ENCODE measurements at regions not wholly inside any gene's neighbourhood (a gene's known extent, or its start where the extent isn't known, plus 50 kb on each side); places are given as distances from the start of the nearest gene placed in this dataset.

DNA sequence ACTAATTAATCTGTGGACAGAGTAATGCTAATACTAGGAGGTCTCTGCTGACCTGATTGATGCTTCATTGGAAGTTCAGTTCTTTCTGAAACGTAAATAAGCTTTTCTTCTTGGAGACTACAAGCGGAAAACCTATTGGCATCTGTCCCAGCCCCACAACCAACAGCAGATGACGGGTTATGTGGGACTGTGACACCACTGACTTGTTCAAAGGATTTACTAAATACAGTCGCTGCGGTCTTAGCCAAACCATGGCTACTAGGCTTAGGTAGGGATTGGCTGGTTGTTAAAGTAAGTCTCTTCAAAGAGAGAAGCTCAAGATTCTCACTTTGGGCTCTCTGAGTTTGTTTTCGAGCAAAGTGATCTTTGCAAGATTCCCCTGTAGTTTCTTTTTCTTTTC, 68.3 kb downstream of the HYCC1 start:
- H3K27ac Mint-ChIP-seq, result no peak overlapping the region
- ATAC-seq (no peak), DNase-seq (ENCODE audit: low spot score) (no peak)
- 0 out of 2 replicates have a peak, but pooled peaks cover 3% of the 10 kb centered on the region for H3K9me3 Mint-ChIP-seq
- H3K4me1 Mint-ChIP-seq, result peaks cover 51% of the 10 kb centered on the region
- peaks cover 4% of the 10 kb centered on the region for H3K36me3 Mint-ChIP-seq
- H3K27me3 Mint-ChIP-seq (ENCODE audit: low read depth), result no peaks in the 10 kb centered on the region
- POLR2A ChIA-PET, result no interaction called here
- CTCF ChIA-PET, result no interaction called here
- TF ChIP-seq ERG (CRISPR knock-in tag; IDR thresholded peaks at IDR 0.05), result no peak
- no peak for TF ChIP-seq ATF3 (CRISPR knock-in tag; conservative IDR thresholded peaks at IDR 0.05)
- TF ChIP-seq, protein P1, sequence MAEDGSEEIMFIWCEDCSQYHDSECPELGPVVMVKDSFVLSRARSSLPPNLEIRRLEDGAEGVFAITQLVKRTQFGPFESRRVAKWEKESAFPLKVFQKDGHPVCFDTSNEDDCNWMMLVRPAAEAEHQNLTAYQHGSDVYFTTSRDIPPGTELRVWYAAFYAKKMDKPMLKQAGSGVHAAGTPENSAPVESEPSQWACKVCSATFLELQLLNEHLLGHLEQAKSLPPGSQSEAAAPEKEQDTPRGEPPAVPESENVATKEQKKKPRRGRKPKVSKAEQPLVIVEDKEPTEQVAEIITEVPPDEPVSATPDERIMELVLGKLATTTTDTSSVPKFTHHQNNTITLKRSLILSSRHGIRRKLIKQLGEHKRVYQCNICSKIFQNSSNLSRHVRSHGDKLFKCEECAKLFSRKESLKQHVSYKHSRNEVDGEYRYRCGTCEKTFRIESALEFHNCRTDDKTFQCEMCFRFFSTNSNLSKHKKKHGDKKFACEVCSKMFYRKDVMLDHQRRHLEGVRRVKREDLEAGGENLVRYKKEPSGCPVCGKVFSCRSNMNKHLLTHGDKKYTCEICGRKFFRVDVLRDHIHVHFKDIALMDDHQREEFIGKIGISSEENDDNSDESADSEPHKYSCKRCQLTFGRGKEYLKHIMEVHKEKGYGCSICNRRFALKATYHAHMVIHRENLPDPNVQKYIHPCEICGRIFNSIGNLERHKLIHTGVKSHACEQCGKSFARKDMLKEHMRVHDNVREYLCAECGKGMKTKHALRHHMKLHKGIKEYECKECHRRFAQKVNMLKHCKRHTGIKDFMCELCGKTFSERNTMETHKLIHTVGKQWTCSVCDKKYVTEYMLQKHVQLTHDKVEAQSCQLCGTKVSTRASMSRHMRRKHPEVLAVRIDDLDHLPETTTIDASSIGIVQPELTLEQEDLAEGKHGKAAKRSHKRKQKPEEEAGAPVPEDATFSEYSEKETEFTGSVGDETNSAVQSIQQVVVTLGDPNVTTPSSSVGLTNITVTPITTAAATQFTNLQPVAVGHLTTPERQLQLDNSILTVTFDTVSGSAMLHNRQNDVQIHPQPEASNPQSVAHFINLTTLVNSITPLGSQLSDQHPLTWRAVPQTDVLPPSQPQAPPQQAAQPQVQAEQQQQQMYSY (CRISPR knock-in tag; IDR thresholded peaks at IDR 0.05), result peak; percentile 70
- TF ChIP-seq, protein P2, sequence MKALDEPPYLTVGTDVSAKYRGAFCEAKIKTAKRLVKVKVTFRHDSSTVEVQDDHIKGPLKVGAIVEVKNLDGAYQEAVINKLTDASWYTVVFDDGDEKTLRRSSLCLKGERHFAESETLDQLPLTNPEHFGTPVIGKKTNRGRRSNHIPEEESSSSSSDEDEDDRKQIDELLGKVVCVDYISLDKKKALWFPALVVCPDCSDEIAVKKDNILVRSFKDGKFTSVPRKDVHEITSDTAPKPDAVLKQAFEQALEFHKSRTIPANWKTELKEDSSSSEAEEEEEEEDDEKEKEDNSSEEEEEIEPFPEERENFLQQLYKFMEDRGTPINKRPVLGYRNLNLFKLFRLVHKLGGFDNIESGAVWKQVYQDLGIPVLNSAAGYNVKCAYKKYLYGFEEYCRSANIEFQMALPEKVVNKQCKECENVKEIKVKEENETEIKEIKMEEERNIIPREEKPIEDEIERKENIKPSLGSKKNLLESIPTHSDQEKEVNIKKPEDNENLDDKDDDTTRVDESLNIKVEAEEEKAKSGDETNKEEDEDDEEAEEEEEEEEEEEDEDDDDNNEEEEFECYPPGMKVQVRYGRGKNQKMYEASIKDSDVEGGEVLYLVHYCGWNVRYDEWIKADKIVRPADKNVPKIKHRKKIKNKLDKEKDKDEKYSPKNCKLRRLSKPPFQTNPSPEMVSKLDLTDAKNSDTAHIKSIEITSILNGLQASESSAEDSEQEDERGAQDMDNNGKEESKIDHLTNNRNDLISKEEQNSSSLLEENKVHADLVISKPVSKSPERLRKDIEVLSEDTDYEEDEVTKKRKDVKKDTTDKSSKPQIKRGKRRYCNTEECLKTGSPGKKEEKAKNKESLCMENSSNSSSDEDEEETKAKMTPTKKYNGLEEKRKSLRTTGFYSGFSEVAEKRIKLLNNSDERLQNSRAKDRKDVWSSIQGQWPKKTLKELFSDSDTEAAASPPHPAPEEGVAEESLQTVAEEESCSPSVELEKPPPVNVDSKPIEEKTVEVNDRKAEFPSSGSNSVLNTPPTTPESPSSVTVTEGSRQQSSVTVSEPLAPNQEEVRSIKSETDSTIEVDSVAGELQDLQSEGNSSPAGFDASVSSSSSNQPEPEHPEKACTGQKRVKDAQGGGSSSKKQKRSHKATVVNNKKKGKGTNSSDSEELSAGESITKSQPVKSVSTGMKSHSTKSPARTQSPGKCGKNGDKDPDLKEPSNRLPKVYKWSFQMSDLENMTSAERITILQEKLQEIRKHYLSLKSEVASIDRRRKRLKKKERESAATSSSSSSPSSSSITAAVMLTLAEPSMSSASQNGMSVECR (CRISPR knock-in tag; IDR thresholded peaks at IDR 0.05; ENCODE audit: borderline replicate concordance), result no peak
- TF ChIP-seq RORB (CRISPR knock-in tag; IDR thresholded peaks at IDR 0.05), result no peak
- no peak overlapping the region for H3K4me3 Mint-ChIP-seq

DNA sequence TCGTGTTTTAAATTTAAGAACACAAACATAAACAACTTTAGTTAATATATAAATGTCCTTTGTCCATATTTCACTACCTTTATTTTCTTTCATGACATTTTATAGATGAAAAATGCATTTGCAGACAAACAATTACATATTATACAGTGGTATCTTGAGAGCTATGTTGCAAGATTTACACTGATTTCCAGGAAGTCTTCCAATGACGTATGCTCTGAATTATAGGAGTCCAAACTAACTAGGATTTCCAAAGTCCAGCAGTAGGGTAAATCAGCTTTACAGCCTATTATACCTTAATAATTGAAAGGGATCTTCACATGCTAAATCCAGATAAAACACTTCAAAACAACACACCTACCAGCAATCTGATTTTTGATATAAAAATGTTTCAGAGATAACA, 69.4 kb downstream of the HYCC1 start:
- DNase-seq (ENCODE audit: low spot score) (no peak), ATAC-seq (no peak)
- 0 out of 2 replicates have a peak, but pooled peaks cover 3% of the 10 kb centered on the region for H3K9me3 Mint-ChIP-seq
- peaks cover 40% of the 10 kb centered on the region for H3K4me1 Mint-ChIP-seq
- POLR2A ChIA-PET, result no interaction called here
- peaks cover 11% of the 10 kb centered on the region for H3K36me3 Mint-ChIP-seq
- CTCF ChIA-PET, result no interaction called here
- TF ChIP-seq, protein P3, sequence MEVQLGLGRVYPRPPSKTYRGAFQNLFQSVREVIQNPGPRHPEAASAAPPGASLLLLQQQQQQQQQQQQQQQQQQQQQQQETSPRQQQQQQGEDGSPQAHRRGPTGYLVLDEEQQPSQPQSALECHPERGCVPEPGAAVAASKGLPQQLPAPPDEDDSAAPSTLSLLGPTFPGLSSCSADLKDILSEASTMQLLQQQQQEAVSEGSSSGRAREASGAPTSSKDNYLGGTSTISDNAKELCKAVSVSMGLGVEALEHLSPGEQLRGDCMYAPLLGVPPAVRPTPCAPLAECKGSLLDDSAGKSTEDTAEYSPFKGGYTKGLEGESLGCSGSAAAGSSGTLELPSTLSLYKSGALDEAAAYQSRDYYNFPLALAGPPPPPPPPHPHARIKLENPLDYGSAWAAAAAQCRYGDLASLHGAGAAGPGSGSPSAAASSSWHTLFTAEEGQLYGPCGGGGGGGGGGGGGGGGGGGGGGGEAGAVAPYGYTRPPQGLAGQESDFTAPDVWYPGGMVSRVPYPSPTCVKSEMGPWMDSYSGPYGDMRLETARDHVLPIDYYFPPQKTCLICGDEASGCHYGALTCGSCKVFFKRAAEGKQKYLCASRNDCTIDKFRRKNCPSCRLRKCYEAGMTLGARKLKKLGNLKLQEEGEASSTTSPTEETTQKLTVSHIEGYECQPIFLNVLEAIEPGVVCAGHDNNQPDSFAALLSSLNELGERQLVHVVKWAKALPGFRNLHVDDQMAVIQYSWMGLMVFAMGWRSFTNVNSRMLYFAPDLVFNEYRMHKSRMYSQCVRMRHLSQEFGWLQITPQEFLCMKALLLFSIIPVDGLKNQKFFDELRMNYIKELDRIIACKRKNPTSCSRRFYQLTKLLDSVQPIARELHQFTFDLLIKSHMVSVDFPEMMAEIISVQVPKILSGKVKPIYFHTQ (CRISPR knock-in tag; IDR thresholded peaks at IDR 0.05), result no peak
- TF ChIP-seq NFATC4 (CRISPR knock-in tag; IDR thresholded peaks at IDR 0.05), result no peak
- H3K27ac Mint-ChIP-seq, result no peak overlapping the region
- no peak overlapping the region for H3K4me3 Mint-ChIP-seq
- no peaks in the 10 kb centered on the region for H3K27me3 Mint-ChIP-seq (ENCODE audit: low read depth)

DNA sequence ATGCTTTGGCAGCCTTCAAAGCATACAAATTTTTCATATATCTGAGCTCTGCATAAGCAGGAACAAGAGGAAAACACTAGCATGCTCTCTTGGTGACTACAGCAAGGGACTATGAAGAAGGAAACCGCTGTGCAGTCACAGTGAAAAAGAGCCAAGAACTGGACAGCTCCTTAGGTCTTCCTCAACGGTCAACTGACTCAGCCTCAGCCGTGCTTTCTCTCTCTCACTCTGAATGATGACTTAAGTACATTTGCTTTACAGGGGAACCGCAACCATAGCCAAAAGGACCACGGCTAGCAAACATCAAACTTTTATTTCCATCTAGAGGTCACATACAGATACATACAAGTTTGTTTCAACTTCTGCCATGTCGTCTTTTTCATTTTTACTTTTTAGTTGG, 69.9 kb downstream of the HYCC1 start:
- 0 out of 2 replicates have a peak, but pooled peaks cover 3% of the 10 kb centered on the region for H3K9me3 Mint-ChIP-seq
- H3K36me3 Mint-ChIP-seq, result peaks cover 11% of the 10 kb centered on the region
- no peak overlapping the region for H3K4me3 Mint-ChIP-seq
- peak overlapping the region; percentile 39 for H3K27ac Mint-ChIP-seq
- ChIA-PET POLR2A (no interaction called here), CTCF (interaction anchor here (0.5 kb wide), 1 partner anchor 36 kb away, joined by 3 read pairs; no protein-coding TSS in a partner anchor)
- DNase-seq (ENCODE audit: low spot score) (no peak), ATAC-seq (peak; percentile 41)
- no peaks in the 10 kb centered on the region for H3K27me3 Mint-ChIP-seq (ENCODE audit: low read depth)
- no peak for TF ChIP-seq FOXJ3 (CRISPR knock-in tag; IDR thresholded peaks at IDR 0.05; ENCODE audit: borderline replicate concordance)
- no peak for TF ChIP-seq PRRX2 (CRISPR knock-in tag; IDR thresholded peaks at IDR 0.05)
- peaks cover 36% of the 10 kb centered on the region for H3K4me1 Mint-ChIP-seq
